Activated CD4-positive, alpha-beta memory T cell treated with anti-CD3 and anti-CD28 coated beads for 36 hours (primary cell): ENCODE measurements at regions not wholly inside any gene's neighbourhood (a gene's known extent, or its start where the extent isn't known, plus 50 kb on each side); places are given as distances from the start of the nearest gene placed in this dataset.
"Not testable (repeated sequence)": the region's sequence is repeated elsewhere in the genome, so short reads cannot be mapped to it uniquely, and the experiment has no call there.

ENCODE experiments used
- CTCF ChIA-PET: fragments of 350-600 bp; sonication (Branson Sonifier 250); formaldehyde crosslinking; loops from one replicate; lab custom pipeline; 2021; ENCODE audit warnings: antibody characterized with exemption, inconsistent platforms; lab: Charles Lee
- POLR2A ChIA-PET: fragments of 350-600 bp; sonication (Branson Sonifier 250); formaldehyde crosslinking; loops from one replicate; lab custom pipeline; 2021; ENCODE audit warnings: antibody characterized with exemption; lab: Charles Lee
- DNase-seq: peaks from one replicate; pipeline ENCODE4 v3.0.0-alpha.2; 2020
- H3K27ac Mint-ChIP-seq: one replicate; pipeline ENCODE4 v1.8.0; 2021; ENCODE audit warnings: mixed read lengths
- H3K27me3 Mint-ChIP-seq: one replicate; pipeline ENCODE4 v1.8.0; 2021; ENCODE audit warnings: mixed read lengths
- H3K36me3 Mint-ChIP-seq: one replicate; pipeline ENCODE4 v1.8.0; 2021; ENCODE audit warnings: mixed read lengths
- H3K4me1 Mint-ChIP-seq: one replicate; pipeline ENCODE4 v1.8.0; 2021; ENCODE audit warnings: low read depth, mixed read lengths
- H3K4me3 Mint-ChIP-seq: one replicate; pipeline ENCODE4 v1.8.0; 2021; ENCODE audit warnings: mild to moderate bottlenecking, mixed read lengths
- H3K9me3 Mint-ChIP-seq: one replicate; pipeline ENCODE4 v1.8.0; 2021; ENCODE audit warnings: mixed read lengths
- intact Hi-C: fragments of 100-400 bp; cut with micrococcal nuclease; formaldehyde crosslinking; loops from one replicate; pipeline ENCODE4 v1.15.1; 2023

DNA sequence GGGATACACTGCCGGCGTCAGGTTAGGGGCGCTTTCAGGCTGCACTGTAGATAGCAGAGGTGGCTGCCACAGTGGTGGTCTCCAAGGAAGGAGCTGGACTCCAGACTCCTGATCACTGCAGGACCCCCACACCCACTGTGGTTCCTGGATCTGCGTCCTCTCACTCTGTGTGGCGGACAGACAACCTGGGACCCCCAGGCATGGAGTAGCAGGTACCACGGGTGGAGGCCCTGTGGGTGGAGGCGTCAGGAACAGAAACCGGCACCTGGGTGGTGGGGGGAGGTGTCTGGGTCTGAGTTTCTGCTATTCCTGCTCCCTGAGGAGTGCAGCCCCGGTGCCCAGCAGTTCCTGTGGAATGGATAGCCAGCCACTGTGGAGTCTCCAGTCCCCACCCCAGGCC, 75.1 kb upstream of the PCAT7 start:
- H3K4me3 Mint-ChIP-seq = no peak overlapping the region
- intact Hi-C loops = no loop called here
- no peak overlapping the region for H3K27ac Mint-ChIP-seq
- H3K4me1 Mint-ChIP-seq = no peaks in the 10 kb centered on the region
- no peak for DNase-seq
- ChIA-PET POLR2A (no interaction called here), CTCF (no interaction called here)
- no peaks in the 10 kb centered on the region for H3K9me3 Mint-ChIP-seq
- H3K36me3 Mint-ChIP-seq = no peaks in the 10 kb centered on the region
- H3K27me3 Mint-ChIP-seq = peaks cover 7% of the 10 kb centered on the region

DNA sequence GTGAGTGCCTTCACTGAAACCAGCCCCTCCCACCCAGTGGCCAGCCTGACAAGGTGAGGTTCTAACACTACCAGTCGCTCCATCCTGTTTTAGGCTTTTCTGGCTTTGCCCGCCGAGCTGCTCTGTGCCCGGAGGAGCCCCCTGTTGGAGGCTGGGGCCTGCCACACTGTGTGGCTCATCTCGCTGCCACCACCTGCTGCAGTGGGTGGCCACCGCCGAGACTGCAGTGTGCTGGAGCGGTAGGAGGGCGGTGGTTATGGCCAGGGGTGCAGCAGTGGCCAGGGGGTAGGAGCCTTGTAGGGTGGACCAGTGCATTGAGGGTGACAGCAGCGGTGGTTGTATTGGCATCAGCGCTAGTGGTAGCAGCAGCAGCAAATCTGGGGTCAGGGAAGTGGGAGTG, 74.7 kb upstream of the PCAT7 start:
- Mint-ChIP-seq H3K4me3 (no peak overlapping the region), H3K4me1 (no peaks in the 10 kb centered on the region), H3K9me3 (no peaks in the 10 kb centered on the region), H3K27ac (no peak overlapping the region), H3K27me3 (peaks cover 5% of the 10 kb centered on the region), H3K36me3 (no peaks in the 10 kb centered on the region)
- intact Hi-C loops = no loop called here
- ChIA-PET CTCF (no interaction called here), POLR2A (no interaction called here)
- no peak for DNase-seq

DNA sequence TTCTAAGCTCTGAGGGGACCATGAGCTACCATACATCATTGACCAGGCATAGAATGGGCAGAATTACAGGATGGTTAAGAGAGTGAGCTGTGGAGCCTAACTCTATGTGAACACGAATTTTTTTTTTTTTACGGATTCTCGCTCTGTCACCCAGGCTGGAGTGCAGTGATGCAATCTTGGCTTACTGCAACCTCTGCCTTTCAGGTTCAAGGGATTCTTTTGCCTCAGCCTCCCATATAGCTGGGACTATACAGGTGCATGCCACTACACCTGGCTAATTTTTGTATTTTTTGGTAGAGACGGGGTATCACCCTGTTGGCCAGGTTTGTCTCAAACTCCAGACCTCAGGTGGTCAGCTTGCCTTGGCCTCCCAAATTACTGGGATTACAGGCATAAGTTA, 72.8 kb upstream of the PCAT7 start:
- Mint-ChIP-seq H3K27ac (no peak overlapping the region), H3K36me3 (no peaks in the 10 kb centered on the region), H3K4me3 (no peak overlapping the region), H3K4me1 (no peaks in the 10 kb centered on the region), H3K9me3 (no peaks in the 10 kb centered on the region), H3K27me3 (no peaks in the 10 kb centered on the region)
- DNase-seq = no peak
- intact Hi-C loops = no loop called here
- ChIA-PET CTCF (no interaction called here), POLR2A (interaction anchor here (0.6 kb wide), 1 partner anchor 1893 kb away, joined by 3 read pairs; no protein-coding TSS in a partner anchor)

DNA sequence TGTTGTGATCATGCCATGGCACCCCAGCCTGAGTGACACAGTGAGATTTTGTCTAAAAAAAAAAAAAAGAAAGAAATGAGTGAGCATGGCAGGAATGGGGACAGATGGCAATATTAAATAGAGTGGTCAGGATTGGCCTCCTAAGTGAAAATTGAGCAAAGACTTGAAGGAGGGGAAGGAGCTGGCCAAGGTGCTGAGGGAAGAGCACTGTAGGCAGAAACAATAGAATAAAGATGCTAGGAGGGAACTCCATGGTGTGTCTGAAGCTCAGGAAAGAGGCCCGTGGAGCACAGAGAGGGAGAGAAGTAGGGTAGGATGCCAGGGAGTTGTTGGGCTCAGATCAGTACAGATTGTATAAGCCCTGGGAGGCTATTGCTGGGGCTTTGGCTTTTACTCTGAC, 64.4 kb upstream of the PCAT7 start:
- peaks cover 7% of the 10 kb centered on the region for H3K27me3 Mint-ChIP-seq
- H3K4me3 Mint-ChIP-seq = no peak overlapping the region
- DNase-seq = no peak
- ChIA-PET POLR2A (no interaction called here), CTCF (no interaction called here)
- H3K36me3 Mint-ChIP-seq = no peaks in the 10 kb centered on the region
- no peaks in the 10 kb centered on the region for H3K4me1 Mint-ChIP-seq
- no peaks in the 10 kb centered on the region for H3K9me3 Mint-ChIP-seq
- no peak overlapping the region for H3K27ac Mint-ChIP-seq
- intact Hi-C loops = no loop called here

DNA sequence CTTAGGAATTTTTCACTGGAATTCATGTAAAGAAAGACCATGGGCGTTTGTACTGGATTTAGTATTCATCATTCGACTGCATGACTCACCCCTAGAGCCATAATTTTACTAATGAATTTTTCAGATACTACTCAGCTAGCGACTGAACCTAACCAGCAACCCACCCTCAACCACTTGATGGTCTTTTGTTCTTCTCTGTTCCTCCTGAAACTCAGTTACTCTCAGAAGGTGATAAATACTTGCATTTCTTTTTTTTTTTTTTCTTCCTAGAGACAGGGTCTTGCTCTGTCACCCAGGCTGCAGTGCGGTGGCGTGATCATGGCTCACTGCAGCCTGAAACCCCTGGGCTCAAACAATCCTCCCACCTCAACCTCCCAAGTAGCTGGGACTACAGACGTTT, 62.8 kb upstream of the PCAT7 start:
- POLR2A ChIA-PET = interaction anchor here (0.6 kb wide), 1 partner anchor 783 kb away, joined by 3 read pairs; no protein-coding TSS in a partner anchor
- H3K4me3 Mint-ChIP-seq, CTCF ChIA-PET, intact Hi-C loops, H3K27ac Mint-ChIP-seq, DNase-seq, H3K4me1 Mint-ChIP-seq, H3K36me3 Mint-ChIP-seq, H3K27me3 Mint-ChIP-seq, H3K9me3 Mint-ChIP-seq: not testable (repeated sequence)

DNA sequence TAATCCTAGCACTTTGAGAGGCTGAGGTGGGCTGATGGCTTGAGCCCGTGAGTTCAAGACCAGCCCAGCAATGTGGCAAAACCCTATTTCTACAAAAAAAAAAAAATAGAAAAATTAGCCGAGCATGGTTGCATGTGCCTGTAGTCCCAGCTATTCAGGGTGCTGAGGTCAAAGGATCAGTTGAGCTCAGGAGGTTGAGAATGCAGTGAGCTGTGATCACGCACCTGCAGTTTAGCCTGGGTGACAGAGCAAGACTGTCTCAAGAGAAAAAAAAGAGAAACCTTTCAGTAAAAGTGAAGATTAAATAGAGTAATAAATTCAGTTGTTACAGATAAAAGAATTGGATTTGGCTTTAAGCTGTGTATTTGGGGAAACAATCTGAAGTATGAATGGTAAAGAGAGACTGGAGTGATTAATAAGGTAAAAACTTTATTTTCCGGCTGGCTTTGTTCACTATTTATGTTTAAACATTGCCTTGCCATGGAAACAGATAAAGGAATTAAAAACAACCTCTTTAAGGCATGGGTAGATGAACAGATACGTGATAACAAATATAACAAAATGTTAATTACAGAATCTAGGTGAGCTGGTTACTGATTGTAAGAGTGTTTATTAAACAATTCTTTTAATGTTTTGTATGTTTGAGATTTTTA, 56.0 kb upstream of the PCAT7 start:
- no peaks in the 10 kb centered on the region for H3K9me3 Mint-ChIP-seq
- POLR2A ChIA-PET = no interaction called here

DNA sequence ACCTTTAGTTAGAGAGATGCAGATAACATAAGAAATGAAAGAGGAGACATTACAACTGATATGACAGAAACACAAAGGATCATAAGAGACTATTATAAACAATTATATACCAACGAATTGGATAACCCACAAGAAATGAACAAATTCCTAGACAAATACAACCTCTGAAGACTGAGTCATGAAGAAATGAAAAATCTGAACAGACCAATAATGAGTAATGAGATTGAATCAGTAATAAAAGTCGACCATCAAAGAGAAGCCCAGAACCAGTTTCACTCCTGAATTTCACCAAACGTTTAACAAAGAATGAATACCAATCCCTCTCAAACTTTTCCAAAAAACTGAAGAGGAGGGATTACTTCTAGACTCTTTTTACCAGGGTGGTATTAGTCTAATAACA, 50.5 kb upstream of the PCAT7 start:
- peaks cover 15% of the 10 kb centered on the region for H3K27me3 Mint-ChIP-seq
- H3K4me1 Mint-ChIP-seq = no peaks in the 10 kb centered on the region
- intact Hi-C loops = no loop called here
- no peak overlapping the region for H3K4me3 Mint-ChIP-seq
- H3K27ac Mint-ChIP-seq = no peak overlapping the region
- ChIA-PET POLR2A (no interaction called here), CTCF (no interaction called here)
- no peak for DNase-seq
- no peaks in the 10 kb centered on the region for H3K9me3 Mint-ChIP-seq
- H3K36me3 Mint-ChIP-seq = no peaks in the 10 kb centered on the region

More for the DNA sequence above, 56.0 kb upstream of the PCAT7 start:
- CTCF ChIA-PET = no interaction called here
- no peak for DNase-seq
- Mint-ChIP-seq H3K4me1 (no peaks in the 10 kb centered on the region), H3K27me3 (peaks cover 3% of the 10 kb centered on the region), H3K27ac (no peak overlapping the region), H3K36me3 (no peaks in the 10 kb centered on the region), H3K4me3 (no peak overlapping the region)
- intact Hi-C loops = no loop called here
